ENCODE measurements at regions not wholly inside any gene's neighbourhood (a gene's known extent, or its start where the extent isn't known, plus 50 kb on each side); places are given as distances from the start of the nearest gene placed in this dataset.

DNA sequence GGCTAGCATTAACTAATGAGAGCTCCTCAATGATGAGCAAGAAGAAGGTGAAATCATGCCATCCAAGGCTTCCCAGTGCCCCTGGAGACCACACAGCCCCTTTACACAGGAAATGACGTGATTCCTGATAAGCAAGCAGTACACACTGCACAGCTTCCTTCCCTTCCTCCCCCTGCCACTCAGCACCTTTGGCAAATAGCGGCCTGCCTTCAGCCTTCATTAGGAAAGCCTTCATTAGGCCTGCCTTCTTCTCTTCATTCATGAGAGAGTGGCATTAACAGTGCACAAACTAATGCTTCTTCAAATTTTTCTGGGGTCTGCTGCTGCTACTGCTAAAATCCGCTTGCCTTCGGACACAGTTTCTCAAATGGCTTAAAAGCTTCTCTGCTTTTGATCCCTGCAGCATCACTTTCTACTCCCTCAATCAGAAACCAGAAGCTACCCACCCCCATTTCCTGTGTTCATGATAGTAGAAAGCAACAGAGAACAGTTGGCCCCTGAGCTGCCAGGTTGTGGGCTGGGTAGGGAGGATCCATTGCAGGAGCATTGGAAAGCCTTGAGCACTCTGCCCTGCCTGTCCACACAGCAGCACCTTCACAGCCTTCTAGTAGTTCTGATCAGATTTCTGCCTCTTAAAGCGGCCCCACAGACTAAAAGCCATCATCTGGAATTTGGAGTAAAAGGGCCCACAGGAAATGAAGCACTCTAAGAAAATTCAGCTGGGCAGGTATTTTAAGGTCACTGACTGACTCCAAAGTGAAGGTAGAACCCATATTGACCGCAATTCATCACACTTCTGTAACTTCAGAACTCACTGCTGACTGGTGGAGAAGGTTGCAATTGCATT, 103.8 kb upstream of the ETV6 start:
- TF ChIP-seq, protein P1, sequence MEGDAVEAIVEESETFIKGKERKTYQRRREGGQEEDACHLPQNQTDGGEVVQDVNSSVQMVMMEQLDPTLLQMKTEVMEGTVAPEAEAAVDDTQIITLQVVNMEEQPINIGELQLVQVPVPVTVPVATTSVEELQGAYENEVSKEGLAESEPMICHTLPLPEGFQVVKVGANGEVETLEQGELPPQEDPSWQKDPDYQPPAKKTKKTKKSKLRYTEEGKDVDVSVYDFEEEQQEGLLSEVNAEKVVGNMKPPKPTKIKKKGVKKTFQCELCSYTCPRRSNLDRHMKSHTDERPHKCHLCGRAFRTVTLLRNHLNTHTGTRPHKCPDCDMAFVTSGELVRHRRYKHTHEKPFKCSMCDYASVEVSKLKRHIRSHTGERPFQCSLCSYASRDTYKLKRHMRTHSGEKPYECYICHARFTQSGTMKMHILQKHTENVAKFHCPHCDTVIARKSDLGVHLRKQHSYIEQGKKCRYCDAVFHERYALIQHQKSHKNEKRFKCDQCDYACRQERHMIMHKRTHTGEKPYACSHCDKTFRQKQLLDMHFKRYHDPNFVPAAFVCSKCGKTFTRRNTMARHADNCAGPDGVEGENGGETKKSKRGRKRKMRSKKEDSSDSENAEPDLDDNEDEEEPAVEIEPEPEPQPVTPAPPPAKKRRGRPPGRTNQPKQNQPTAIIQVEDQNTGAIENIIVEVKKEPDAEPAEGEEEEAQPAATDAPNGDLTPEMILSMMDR (IDR thresholded peaks at IDR 0.05): no peak
- TF ChIP-seq EP300 (IDR thresholded peaks at IDR 0.05): no peak
- TF ChIP-seq POLR2A (IDR thresholded peaks at IDR 0.05): no peak

All from ovary (tissue), 3 donors.